OCI-LY3 (cell line): ENCODE measurements at regions not wholly inside any gene's neighbourhood (a gene's known extent, or its start where the extent isn't known, plus 50 kb on each side); places are given as distances from the start of the nearest gene placed in this dataset.
"Not testable (repeated sequence)": the region's sequence is repeated elsewhere in the genome, so short reads cannot be mapped to it uniquely, and the experiment has no call there.

Experiments
- EZH2phosphoT487 ChIP-seq: fragments of 200-600 bp; shearing (Covaris generic); IDR thresholded peaks from 2 replicates; pipeline ENCODE4 v1.6.1; 2018; ENCODE audit warnings: antibody characterized with exemption, mixed run types, low read depth
- TF ChIP-seq, protein P1 (sequence below): fragments of 200-600, 300-600 bp; sonication (generic); IDR thresholded peaks from 2 replicates; pipeline ENCODE4 v1.5.1; 2014; ENCODE audit warnings: antibody characterized with exemption, low read length, low read depth

DNA sequence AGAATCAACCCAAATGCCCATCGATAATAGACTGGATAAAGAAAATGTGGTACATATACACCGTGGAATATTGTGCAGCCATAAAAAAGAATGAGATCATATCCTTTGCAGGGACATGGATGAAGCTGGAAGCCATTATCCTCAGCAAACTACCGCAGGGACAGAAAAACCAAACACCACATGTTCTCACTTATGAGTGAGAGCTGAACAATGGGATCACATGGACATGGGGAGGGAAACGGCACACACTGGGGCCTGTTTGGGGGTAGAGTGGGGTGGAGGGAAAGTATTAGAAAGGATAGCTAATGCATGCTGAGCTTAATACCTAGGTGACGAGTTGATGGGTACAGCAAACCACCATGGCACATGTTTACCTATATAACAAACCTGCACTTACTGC, 217.5 kb downstream of the TOMM20 start:
- TF ChIP-seq, protein P1, sequence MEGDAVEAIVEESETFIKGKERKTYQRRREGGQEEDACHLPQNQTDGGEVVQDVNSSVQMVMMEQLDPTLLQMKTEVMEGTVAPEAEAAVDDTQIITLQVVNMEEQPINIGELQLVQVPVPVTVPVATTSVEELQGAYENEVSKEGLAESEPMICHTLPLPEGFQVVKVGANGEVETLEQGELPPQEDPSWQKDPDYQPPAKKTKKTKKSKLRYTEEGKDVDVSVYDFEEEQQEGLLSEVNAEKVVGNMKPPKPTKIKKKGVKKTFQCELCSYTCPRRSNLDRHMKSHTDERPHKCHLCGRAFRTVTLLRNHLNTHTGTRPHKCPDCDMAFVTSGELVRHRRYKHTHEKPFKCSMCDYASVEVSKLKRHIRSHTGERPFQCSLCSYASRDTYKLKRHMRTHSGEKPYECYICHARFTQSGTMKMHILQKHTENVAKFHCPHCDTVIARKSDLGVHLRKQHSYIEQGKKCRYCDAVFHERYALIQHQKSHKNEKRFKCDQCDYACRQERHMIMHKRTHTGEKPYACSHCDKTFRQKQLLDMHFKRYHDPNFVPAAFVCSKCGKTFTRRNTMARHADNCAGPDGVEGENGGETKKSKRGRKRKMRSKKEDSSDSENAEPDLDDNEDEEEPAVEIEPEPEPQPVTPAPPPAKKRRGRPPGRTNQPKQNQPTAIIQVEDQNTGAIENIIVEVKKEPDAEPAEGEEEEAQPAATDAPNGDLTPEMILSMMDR, result not testable (repeated sequence)
- TF ChIP-seq EZH2phosphoT487, result not testable (repeated sequence)
